SK-MEL-5 (cell line): ENCODE measurements at regions not wholly inside any gene's neighbourhood (a gene's known extent, or its start where the extent isn't known, plus 50 kb on each side); places are given as distances from the start of the nearest gene placed in this dataset.
A peak's percentile ranks its signal among the peaks of the same experiment; 100 is the strongest.

Experiments used
- DNase-seq: peaks from one replicate; pipeline ENCODE4 v3.0.0-alpha.2; 2016; ENCODE audit warnings: low read depth, low spot score
- in situ Hi-C: cut with HindIII; loops from 2 replicates; pipeline ENCODE4 v1.10.0; 2016; ENCODE audit warnings: low sequenced_read_pairs, high pct_unique_total_duplicates, low pct_unique_long_range_greater_than_20kb

GRCh38 chr6:93088621-93089501 is 330.5 kb downstream of the EPHA7 start:
- DNase-seq, result peak; percentile 41
- in situ Hi-C loops, result no loop called here

DNA sequence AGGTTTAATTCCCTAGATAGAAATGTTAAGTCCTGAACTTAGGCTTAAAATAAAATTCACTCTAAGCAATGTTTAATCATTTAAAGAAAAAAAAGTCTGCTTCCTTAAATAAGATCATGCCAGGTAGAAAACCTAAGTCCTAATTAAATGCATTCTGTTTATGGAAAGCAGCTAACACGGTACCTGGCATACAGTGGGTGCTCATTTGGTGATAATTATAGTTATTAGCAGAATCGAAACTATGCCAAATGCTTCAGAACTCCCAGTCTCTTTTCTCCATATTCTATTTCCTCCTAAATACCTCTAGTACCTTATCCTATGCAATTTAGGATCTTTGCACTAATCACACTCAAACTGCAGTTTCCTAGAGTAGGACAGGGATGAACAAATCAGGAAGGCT is 331.8 kb downstream of the EPHA7 start:
- in situ Hi-C loops, result no loop called here
- no peak for DNase-seq

GRCh38 chr6:93086351-93086750 is 333.0 kb downstream of the EPHA7 start:
- in situ Hi-C loops, result no loop called here
- DNase-seq, result no peak

GRCh38 chr6:93083337-93084230 is 335.8 kb downstream of the EPHA7 start:
- no peak for DNase-seq
- in situ Hi-C loops, result no loop called here

DNA sequence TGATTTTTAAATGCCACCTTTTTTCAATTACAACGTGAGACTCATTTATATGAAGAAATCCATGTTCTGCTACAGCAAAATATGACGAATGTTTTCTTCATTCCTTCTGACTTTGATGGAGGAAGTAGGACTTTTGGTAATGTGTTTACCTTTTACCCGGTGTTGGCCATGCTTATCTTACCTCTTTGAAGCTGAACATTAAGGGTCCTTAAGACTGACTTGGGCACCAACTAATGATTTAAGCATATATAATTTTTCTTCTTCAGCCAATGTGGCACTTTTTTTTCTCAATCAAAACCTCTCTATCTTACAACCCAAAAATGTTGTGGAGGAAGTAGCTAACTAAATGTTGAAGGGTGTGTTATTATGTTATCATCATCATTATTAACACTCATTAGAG is 337.5 kb downstream of the EPHA7 start:
- in situ Hi-C loops, result no loop called here

DNA sequence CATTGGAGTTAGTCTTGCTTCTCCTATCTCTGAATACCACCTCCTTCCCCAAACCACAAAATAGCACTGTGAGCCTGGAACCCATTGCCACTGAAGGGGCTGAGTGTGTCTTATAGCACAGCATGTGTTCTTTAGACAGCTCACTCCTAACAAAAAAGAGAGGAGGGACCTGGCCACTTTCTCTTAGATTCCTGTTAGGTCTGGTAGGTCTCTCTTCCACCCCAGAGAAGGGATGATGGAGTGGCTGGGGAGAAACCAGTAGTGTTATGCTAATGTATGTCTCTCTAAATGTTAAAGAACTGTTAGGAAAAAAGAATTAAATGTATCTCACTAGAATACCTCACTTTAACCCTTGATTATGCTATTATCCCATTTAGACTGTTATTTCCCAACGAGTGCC is 340.3 kb downstream of the EPHA7 start:
- no peak for DNase-seq
- in situ Hi-C loops, result no loop called here

More for the DNA sequence above, 337.5 kb downstream of the EPHA7 start:
- no peak for DNase-seq

DNA sequence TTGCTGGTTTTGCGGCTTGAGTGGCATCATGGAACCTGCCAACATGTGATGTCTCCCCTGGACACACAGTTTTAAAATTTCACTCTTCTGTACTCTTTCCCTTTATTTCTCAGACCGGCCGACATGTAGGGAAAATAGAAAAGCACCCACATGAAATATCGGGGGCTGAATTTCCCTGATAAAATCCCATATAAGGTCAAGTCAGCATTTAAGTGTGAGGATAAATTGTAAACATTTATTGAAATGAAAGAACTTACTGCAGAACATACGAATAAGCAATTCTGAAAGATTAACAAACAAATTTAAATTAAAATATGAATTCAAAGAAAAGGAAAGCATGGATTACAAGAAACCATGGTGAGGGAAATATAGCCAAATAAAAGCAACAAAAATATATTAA is 345.5 kb downstream of the EPHA7 start:
- in situ Hi-C loops, result no loop called here
- no peak for DNase-seq

- in situ Hi-C loops, result no loop called here
Measured at GRCh38 chr6:93069856-93070255, 349.5 kb downstream of the EPHA7 start.

GRCh38 chr6:93059911-93060310 is 359.4 kb downstream of the EPHA7 start:
- DNase-seq, result no peak
- in situ Hi-C loops, result no loop called here

More at GRCh38 chr6:93069856-93070255, 349.5 kb downstream of the EPHA7 start:
- DNase-seq, result peak; percentile 34

- in situ Hi-C loops, result no loop called here
- no peak for DNase-seq
Measured at GRCh38 chr6:93057584-93057983, 361.8 kb downstream of the EPHA7 start.

DNA sequence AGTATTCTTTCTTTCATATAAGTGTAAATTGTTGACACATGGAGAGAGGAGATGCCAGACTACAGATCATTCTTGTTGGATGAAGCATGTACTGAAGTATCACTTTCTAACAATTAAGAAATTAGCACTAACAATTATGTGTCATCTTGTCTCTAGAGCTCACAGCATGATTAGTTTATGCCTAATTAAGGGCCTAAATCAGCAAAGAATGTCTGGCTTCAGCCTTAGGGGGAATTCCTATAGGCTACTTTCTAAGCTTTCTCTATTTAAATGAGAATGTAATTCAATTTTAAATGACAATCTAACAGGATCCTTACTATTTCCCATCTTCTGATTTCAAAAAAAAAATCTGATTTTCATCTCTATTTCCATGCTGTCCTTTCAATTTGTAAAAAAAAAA is 371.0 kb downstream of the EPHA7 start:
- no peak for DNase-seq
- in situ Hi-C loops, result no loop called here

GRCh38 chr6:93047033-93047432 is 372.3 kb downstream of the EPHA7 start:
- no peak for DNase-seq

DNA sequence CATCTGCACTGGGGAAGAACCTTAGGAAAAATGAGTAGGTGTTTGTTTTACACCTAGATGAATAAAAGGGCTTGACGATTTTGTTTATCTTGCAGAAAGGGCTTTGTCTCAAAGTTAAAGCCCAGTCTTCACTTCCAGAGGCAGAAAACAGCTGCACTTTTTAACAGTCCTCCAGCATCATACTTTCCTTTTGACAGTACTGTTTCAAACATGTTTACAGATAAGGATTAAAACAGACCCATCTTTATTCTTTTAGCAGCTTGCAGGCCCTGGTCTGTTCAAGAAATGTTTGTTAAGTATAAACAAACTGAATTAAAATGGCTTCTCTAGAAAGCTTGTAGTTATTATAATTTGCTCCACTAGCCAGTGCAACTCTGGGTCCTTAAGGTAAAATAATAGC is 374.2 kb downstream of the EPHA7 start:
- in situ Hi-C loops, result no loop called here
- no peak for DNase-seq

More at GRCh38 chr6:93047033-93047432, 372.3 kb downstream of the EPHA7 start:
- in situ Hi-C loops, result no loop called here

DNA sequence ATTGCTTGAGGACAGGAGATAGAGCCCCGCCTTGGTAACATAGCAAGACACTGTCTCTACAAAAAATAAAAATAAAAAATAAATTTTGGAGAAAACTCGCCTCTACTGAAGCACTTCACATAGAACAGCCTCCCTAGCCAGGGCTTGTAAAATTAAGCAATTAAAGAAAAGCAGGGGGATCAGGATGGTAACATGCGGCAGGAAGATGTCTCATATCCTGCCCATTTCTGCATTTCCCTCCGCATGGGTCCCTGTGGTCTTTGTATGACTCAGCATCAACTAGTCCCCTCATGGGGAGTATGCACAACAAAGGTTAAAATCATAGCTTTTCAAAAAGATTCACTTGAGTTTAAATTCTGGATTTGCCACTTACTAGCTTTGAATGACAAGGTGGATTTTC is 379.0 kb downstream of the EPHA7 start:
- in situ Hi-C loops, result no loop called here
- no peak for DNase-seq

- DNase-seq, result peak; percentile 48
- in situ Hi-C loops, result no loop called here
Measured at GRCh38 chr6:93036835-93037234, 382.5 kb downstream of the EPHA7 start.

- no peak for DNase-seq
- in situ Hi-C loops, result no loop called here
Measured at GRCh38 chr6:93035756-93036155, 383.6 kb downstream of the EPHA7 start.

DNA sequence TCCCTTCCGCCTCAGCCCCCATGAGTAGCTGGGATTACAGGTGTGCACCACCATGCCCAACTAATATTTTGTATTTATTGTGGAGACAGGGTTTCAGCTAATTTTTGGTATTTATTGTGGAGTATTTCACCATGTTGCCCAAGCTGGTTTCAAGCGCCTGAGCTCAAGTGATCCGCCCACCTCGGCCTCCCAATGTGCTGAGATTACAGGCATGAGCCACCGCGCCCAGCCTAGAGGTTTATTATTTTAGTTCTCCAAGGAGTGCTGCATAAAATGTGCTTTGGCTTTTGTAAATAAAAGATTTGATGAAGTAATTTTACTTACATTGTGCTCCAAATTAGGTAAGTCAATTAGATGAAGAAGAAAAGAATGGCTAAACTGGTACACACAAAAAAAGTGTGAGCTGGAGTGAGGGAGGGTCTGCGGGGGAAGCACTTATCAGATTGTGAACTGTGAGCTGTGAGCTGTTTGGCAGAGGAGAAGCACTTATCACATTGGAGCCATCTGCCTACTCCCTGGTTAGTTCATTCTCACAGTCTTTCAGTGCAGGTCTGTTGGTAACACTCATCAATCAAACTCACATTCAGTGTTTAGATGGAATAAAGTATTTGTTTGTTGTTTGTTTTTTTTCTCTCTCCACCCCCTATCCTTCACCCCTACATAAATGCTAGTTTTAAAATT is 398.0 kb downstream of the EPHA7 start:
- in situ Hi-C loops, result no loop called here
- no peak for DNase-seq

GRCh38 chr6:93017626-93018025 is 401.7 kb downstream of the EPHA7 start:
- no peak for DNase-seq
- in situ Hi-C loops, result no loop called here
